Ishikawa (cell line): ENCODE measurements at regions not wholly inside any gene's neighbourhood (a gene's known extent, or its start where the extent isn't known, plus 50 kb on each side); places are given as distances from the start of the nearest gene placed in this dataset.

Source experiments
- CEBPB ChIP-seq: IDR thresholded peaks from 2 replicates; pipeline ENCODE4 v1.6.1; 2012
- TAF1 ChIP-seq: IDR thresholded peaks from 2 replicates; pipeline ENCODE4 v1.6.1; 2012; ENCODE audit warnings: low read depth, mild to moderate bottlenecking
- YY1 ChIP-seq: IDR thresholded peaks from 2 replicates; pipeline ENCODE4 v1.6.1; 2012; ENCODE audit warnings: low read depth

- TF ChIP-seq TAF1 (no peak), YY1 (no peak), CEBPB (no peak)
These were observed 85.8 kb upstream of the TAS2R1 start for GRCh38 chr5:9715891-9716335.
